NCI-H345 treated with DMSO at 0.1 percent for 48 hours (cell line): ENCODE measurements at regions not wholly inside any gene's neighbourhood (a gene's known extent, or its start where the extent isn't known, plus 50 kb on each side); places are given as distances from the start of the nearest gene placed in this dataset.
"Not testable (repeated sequence)": the region's sequence is repeated elsewhere in the genome, so short reads cannot be mapped to it uniquely, and the experiment has no call there.

Source experiments
- DNase-seq: peaks from one replicate; lab custom pipeline; 2025; ENCODE audit not compliant: unreplicated experiment; lab: John Stamatoyannopoulos, UW

GRCh38 chr7:55743454-55743717 lies 119.2 kb downstream of the SEPTIN14 start:
- DNase-seq = not testable (repeated sequence)

- DNase-seq = not testable (repeated sequence)
Observed at GRCh38 chr7:55742651-55743453, 119.7 kb downstream of the SEPTIN14 start.

- DNase-seq = not testable (repeated sequence)
Observed at GRCh38 chr7:55741721-55742631, 120.6 kb downstream of the SEPTIN14 start.

DNA sequence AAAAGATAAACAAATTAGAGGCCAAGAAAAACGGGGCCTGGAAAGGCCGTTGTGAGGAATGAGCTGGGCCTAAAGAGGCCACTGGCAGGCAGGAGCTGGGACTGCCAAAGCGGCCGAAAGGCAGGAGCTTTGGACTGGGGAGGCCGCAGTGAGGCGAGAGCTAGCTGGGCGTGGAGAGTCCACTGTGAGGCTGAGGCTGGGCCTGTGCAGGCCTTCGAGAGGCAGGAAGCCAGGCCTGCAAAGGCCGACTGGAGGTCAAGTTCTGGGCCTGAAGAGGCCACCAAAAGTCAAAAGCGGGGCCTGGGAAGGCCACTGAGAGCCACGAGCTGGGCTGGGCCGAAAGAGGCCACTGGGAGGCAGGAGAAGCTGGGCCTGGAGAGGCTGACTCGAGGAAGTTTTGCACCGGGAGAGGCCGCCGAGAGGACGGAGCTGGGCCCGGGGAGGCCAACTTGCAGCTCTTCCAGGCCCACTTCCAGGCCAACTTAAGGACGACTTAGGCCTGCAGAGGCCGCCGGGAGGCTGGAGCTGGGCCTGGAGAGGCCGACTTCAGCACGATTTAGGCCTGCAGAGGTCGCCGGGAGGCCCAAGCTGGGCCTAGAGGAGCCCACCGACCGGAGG lies 121.8 kb downstream of the SEPTIN14 start:
- not testable (repeated sequence) for DNase-seq

DNA sequence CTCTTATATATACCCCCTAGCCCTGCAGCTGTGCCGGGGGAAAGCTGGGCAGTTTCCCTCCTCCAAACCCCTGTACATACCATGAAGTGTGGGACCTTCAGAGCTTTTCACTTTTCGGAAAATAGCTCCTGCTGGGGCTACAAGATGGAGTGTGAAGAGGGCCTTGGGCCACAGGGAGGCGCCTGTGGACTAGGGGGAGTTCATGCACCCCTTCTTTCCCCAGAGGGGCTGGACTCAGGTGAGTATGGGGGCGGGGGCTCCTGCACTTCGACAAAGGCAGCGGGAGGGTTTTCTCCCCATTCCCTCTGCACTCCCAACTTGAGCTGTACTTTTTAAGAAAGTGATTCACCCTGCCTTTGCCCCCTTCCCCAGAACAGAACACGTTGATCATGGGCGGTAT lies 122.5 kb downstream of the SEPTIN14 start:
- DNase-seq = not testable (repeated sequence)

GRCh38 chr7:55736641-55737221 lies 125.8 kb downstream of the SEPTIN14 start:
- not testable (repeated sequence) for DNase-seq

GRCh38 chr7:55733241-55734140 lies 129.1 kb downstream of the SEPTIN14 start:
- no peak for DNase-seq

GRCh38 chr7:55731931-55732330 lies 130.6 kb downstream of the SEPTIN14 start:
- DNase-seq = no peak

GRCh38 chr7:55730197-55730596 lies 132.4 kb downstream of the SEPTIN14 start:
- no peak for DNase-seq

GRCh38 chr7:55723621-55723941 lies 139.0 kb downstream of the SEPTIN14 start:
- no peak for DNase-seq

- not testable (repeated sequence) for DNase-seq
Observed at GRCh38 chr7:55722874-55723620, 139.5 kb downstream of the SEPTIN14 start.

DNA sequence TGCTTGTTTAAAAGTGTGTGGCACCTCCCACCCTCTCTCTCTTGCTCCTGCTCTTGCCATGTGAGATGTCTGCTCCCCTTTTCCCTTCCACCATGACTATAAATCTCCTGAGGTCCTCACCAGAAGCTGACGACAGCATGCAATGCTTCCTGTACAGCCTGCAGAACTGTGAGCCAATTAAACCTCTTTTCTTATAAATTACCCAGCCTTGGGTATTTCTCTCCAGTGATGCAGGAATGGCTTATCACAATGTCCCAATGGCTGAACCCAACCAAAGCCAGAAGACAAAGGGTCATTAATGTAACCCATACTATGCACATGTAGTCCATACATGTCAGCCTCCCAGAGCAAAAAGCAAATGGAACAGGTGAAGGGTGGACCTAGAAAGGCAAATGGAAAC lies 141.5 kb downstream of the SEPTIN14 start:
- DNase-seq = not testable (repeated sequence)

DNA sequence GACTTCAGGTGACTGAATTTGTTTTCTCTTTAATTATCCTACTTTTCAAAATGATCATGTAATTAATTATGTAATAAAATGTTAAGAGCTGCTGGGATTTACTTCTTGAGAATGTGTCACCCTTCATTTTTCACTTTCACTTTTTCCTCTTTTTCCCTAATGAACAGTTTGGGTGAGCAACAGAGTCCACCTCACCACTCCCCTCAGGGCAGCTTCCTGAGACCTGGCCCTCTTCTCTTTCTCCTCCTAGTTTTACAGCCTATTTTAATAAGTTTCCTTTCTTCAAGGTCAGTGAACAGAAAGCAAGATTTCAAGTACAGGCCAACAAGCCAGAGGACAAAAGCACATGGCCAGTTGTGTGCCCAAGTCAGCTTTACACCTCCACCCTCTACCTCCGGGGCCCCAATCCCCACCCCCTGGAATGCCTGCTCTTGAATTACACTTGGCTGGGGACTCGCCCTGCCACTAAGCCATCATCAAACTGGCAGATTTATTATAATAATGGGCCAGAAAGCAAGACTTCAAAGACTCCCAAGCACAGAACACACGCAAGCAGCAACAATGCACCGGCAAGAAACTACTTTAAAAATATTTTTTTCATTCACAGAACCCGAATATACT lies 143.1 kb upstream of the VOPP1 start:
- DNase-seq = not testable (repeated sequence)

DNA sequence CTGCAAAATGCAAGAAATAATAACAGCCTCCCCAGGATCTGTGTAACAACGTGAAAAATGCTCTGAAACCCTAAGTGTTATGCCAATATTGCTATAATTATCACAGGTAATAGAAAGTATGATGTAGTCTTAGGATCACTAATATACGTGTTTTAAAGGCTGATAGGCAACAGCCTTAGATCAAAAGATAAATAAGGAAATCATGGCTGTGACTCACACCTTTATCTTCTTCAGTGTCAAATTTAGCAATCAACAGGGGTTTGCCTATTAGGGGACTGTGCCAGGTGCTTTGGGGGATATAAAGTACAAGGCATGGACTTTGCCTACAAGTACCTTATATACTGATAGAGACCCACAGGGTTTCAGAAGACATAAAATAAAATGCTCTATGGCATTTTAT lies 142.1 kb upstream of the VOPP1 start:
- DNase-seq = not testable (repeated sequence)

- DNase-seq = not testable (repeated sequence)
Observed at GRCh38 chr7:55710312-55710711, 138.0 kb upstream of the VOPP1 start.

- not testable (repeated sequence) for DNase-seq
Observed at GRCh38 chr7:55708028-55708427, 135.7 kb upstream of the VOPP1 start.

- DNase-seq = not testable (repeated sequence)
Observed at GRCh38 chr7:55707410-55707809, 135.1 kb upstream of the VOPP1 start.

GRCh38 chr7:55706451-55707195 lies 134.3 kb upstream of the VOPP1 start:
- not testable (repeated sequence) for DNase-seq
